ENCODE measurements at regions not wholly inside any gene's neighbourhood (a gene's known extent, or its start where the extent isn't known, plus 50 kb on each side); places are given as distances from the start of the nearest gene placed in this dataset.
A peak's percentile ranks its signal among the peaks of the same experiment; 100 is the strongest.

- H3K4me2 ChIP-seq (ENCODE audit: low read length) = no peak overlapping the region
- H3K27me3 ChIP-seq (ENCODE audit: low read length) = no peaks in the 10 kb centered on the region
- H3K9me2 ChIP-seq (replicated peaks; ENCODE audit: low read length) = no peaks in the 10 kb centered on the region
- POLR2A ChIA-PET (ENCODE audit: unreplicated experiment) = no interaction called here
- H3K79me2 ChIP-seq (ENCODE audit: low read length) = no peaks in the 10 kb centered on the region
- H3K36me3 ChIP-seq (ENCODE audit: low read depth, low read length) = no peaks in the 10 kb centered on the region
- intact Hi-C loops (cut with micrococcal nuclease) = no loop called here
- no peak overlapping the region for H3K27ac ChIP-seq (ENCODE audit: low read length)
- H3K9me3 ChIP-seq (ENCODE audit: low read length) = no peaks in the 10 kb centered on the region
- peak; percentile 60 for DNase-seq
- ATAC-seq = peak; percentile 81
- no peak overlapping the region for H3K9ac ChIP-seq (ENCODE audit: low read length)
- CTCF ChIA-PET = interaction anchor here (0.6 to 1.0 kb wide), 3 partner anchors 9 to 289 kb away, joined by 3 to 5 read pairs (median 4); no protein-coding TSS in a partner anchor
- no peaks in the 10 kb centered on the region for H3F3A ChIP-seq (ENCODE audit: low read length, unreplicated experiment)
- no peak for TF ChIP-seq CTCF (conservative IDR thresholded peaks at IDR 0.05; ENCODE audit: low read depth, low read length)
- TF ChIP-seq EZH2 (IDR thresholded peaks at IDR 0.05; ENCODE audit: low read length, unreplicated experiment) = no peak
- no peak for TF ChIP-seq EZH2phosphoT487 (IDR thresholded peaks at IDR 0.05; ENCODE audit: borderline replicate concordance, low read length)
- BruUV-seq (replicated peaks) = no TSS peak
- H4K20me1 ChIP-seq (ENCODE audit: low read length) = no peaks in the 10 kb centered on the region
- 0 out of 2 replicates have a peak overlapping the region, but pooled peaks have one; percentile 17 for H2AFZ ChIP-seq (ENCODE audit: low read length)
- no peaks in the 10 kb centered on the region for H3K4me1 ChIP-seq (ENCODE audit: insufficient read depth, low read length)
- H3K4me3 ChIP-seq (ENCODE audit: low read length) = no peak overlapping the region
These were observed 154.3 kb downstream of the ZNF365 start for GRCh38 chr10:62528441-62528840.

- CTCF ChIA-PET = no interaction called here
- no peaks in the 10 kb centered on the region for H3K4me1 ChIP-seq (ENCODE audit: insufficient read depth, low read length)
- H3K27me3 ChIP-seq (ENCODE audit: low read length) = no peaks in the 10 kb centered on the region
- H4K20me1 ChIP-seq (ENCODE audit: low read length) = no peaks in the 10 kb centered on the region
- no peak for TF ChIP-seq EZH2 (IDR thresholded peaks at IDR 0.05; ENCODE audit: low read length, unreplicated experiment)
- TF ChIP-seq CTCF (conservative IDR thresholded peaks at IDR 0.05; ENCODE audit: low read depth, low read length) = no peak
- TF ChIP-seq EZH2phosphoT487 (IDR thresholded peaks at IDR 0.05; ENCODE audit: borderline replicate concordance, low read length) = no peak
- no peak overlapping the region for H3K4me2 ChIP-seq (ENCODE audit: low read length)
- BruUV-seq (replicated peaks) = no TSS peak
- H3K79me2 ChIP-seq (ENCODE audit: low read length) = no peaks in the 10 kb centered on the region
- no peaks in the 10 kb centered on the region for H3K9me2 ChIP-seq (replicated peaks; ENCODE audit: low read length)
- H2AFZ ChIP-seq (ENCODE audit: low read length) = no peak overlapping the region
- intact Hi-C loops (cut with micrococcal nuclease) = no loop called here
- no peak overlapping the region for H3K27ac ChIP-seq (ENCODE audit: low read length)
- no peak for ATAC-seq
- POLR2A ChIA-PET (ENCODE audit: unreplicated experiment) = no interaction called here
- H3K9me3 ChIP-seq (ENCODE audit: low read length) = no peaks in the 10 kb centered on the region
- no peak for DNase-seq
- no peaks in the 10 kb centered on the region for H3F3A ChIP-seq (ENCODE audit: low read length, unreplicated experiment)
- H3K36me3 ChIP-seq (ENCODE audit: low read depth, low read length) = no peaks in the 10 kb centered on the region
- H3K4me3 ChIP-seq (ENCODE audit: low read length) = no peak overlapping the region
- no peak overlapping the region for H3K9ac ChIP-seq (ENCODE audit: low read length)
These were observed 155.2 kb downstream of the ZNF365 start for GRCh38 chr10:62529396-62529795.

GRCh38 chr10:62534031-62534430 is 159.9 kb downstream of the ZNF365 start:
- ATAC-seq = no peak

More at GRCh38 chr10:62534031-62534430, 159.9 kb downstream of the ZNF365 start:
- Histone ChIP-seq H3K9ac (ENCODE audit: low read length) (no peak overlapping the region), H3K79me2 (ENCODE audit: low read length) (no peaks in the 10 kb centered on the region), H4K20me1 (ENCODE audit: low read length) (no peaks in the 10 kb centered on the region), H3K4me3 (ENCODE audit: low read length) (no peak overlapping the region), H2AFZ (ENCODE audit: low read length) (no peak overlapping the region), H3K9me2 (replicated peaks; ENCODE audit: low read length) (no peaks in the 10 kb centered on the region), H3K27me3 (ENCODE audit: low read length) (no peaks in the 10 kb centered on the region), H3F3A (ENCODE audit: low read length, unreplicated experiment) (no peaks in the 10 kb centered on the region), H3K9me3 (ENCODE audit: low read length) (no peaks in the 10 kb centered on the region), H3K4me1 (ENCODE audit: insufficient read depth, low read length) (no peaks in the 10 kb centered on the region), H3K4me2 (ENCODE audit: low read length) (no peak overlapping the region), H3K36me3 (ENCODE audit: low read depth, low read length) (no peaks in the 10 kb centered on the region), H3K27ac (ENCODE audit: low read length) (no peak overlapping the region)
- BruUV-seq (replicated peaks) = no TSS peak
- no peak for DNase-seq
- ChIA-PET POLR2A (ENCODE audit: unreplicated experiment) (no interaction called here), CTCF (no interaction called here)
- intact Hi-C loops (cut with micrococcal nuclease) = no loop called here
- no peak for TF ChIP-seq CTCF (conservative IDR thresholded peaks at IDR 0.05; ENCODE audit: low read depth, low read length)
- TF ChIP-seq EZH2phosphoT487 (IDR thresholded peaks at IDR 0.05; ENCODE audit: borderline replicate concordance, low read length) = no peak
- TF ChIP-seq EZH2 (IDR thresholded peaks at IDR 0.05; ENCODE audit: low read length, unreplicated experiment) = no peak
